CD4-positive, alpha-beta T cell treated with Interleukin-1 beta for 1 hour (primary cell): ENCODE measurements at regions not wholly inside any gene's neighbourhood (a gene's known extent, or its start where the extent isn't known, plus 50 kb on each side); places are given as distances from the start of the nearest gene placed in this dataset.
A peak's percentile ranks its signal among the peaks of the same experiment; 100 is the strongest.
"Not testable (repeated sequence)": the region's sequence is repeated elsewhere in the genome, so short reads cannot be mapped to it uniquely, and the experiment has no call there.

Experiments
- DNase-seq, 2 donors: peaks; one replicate each; pipeline ENCODE4 v3.0.0-alpha.2; 2020 to 2022

GRCh38 chr17:33712120-33712519 is 419.0 kb upstream of the ASIC2 start:
- no peak for DNase-seq

DNA sequence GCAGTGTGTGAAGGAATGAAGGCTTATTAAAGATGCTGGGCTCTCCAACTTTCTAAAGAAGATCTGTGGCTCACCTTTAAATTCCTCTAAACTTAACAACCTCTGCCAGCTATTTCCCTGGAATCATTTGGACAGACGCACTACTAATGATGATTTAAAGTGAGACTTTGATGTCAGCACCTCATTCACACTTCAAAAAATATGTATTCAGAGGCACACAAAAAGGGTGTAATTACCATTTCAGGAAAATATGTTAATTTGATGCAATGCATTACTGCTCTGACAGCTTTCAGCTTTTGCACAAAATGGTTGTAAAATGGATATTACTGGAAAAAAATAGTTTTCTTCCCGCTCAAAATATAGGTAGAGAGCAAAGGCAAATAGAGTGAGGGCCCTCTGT is 423.9 kb upstream of the ASIC2 start:
- no peak for DNase-seq

DNA sequence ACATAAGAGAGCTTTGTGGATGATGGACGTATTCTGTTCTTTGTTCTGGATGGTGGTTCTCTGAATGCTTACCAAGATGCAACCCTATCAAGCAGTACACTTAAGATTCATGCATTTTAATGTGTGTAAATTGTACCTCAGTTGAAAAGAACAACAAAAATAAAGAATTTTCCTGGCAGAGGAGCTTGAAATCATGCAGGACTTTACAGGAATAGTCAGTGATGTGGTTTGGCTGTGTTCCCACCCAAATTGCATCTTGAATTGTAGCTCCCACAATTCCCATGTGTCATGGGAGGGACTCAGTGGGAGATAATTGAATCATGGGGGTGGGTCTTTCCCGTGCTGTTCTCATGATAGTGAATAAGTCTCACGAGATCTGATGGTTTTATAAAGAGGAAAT is 430.6 kb upstream of the ASIC2 start:
- DNase-seq: not testable (repeated sequence)

GRCh38 chr17:33725675-33726271 is 432.7 kb upstream of the ASIC2 start:
- peak in 1 of 2 donors; percentile 7 for DNase-seq

DNA sequence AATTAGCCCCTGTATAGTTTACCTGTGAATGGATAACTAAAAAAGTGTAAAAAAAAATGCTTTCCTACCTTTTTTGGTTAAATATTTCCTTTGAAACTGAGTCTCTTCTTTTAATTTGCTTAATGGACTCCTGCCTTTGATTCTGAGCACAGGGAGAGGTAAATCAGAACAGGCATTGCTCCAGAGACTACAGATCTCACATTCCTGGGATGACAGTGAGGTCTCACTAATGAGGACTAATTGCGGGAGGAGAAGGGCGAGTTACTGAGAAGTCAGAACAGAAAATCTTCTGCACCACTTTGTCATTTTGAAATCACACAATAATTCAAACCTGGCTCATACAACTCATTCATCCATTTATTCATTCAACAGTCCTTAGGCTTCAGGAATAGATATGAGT is 437.0 kb upstream of the ASIC2 start:
- DNase-seq: no peak

- no peak for DNase-seq
These were observed 439.0 kb upstream of the ASIC2 start for GRCh38 chr17:33732116-33732515.

DNA sequence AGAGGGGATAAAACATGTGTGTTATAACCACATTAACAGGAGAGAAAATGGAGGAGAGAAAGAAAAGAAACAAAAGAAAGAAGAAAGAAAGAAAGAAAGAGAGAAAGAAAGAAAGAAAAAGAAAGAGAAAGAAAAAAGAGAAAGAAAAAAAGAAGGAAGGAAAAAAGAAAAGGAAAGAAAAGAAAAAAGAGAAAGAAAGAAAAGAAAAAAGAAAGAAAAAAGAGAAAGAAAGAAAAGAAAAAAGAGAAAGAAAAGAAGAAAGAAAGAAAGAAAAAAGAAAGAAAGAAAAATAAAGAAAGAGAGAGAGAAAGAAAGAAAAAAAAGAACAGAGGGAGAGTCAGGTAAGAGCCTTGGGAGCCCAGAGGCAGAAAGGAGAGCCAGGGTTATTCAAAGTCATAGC is 446.6 kb upstream of the ASIC2 start:
- DNase-seq: no peak

GRCh38 chr17:33745047-33745760 is 452.1 kb upstream of the ASIC2 start:
- no peak for DNase-seq

GRCh38 chr17:33749171-33749570 is 456.1 kb upstream of the ASIC2 start:
- no peak for DNase-seq

GRCh38 chr17:33750943-33751701 is 458.0 kb upstream of the ASIC2 start:
- peak; percentile 28 to 52 for DNase-seq

DNA sequence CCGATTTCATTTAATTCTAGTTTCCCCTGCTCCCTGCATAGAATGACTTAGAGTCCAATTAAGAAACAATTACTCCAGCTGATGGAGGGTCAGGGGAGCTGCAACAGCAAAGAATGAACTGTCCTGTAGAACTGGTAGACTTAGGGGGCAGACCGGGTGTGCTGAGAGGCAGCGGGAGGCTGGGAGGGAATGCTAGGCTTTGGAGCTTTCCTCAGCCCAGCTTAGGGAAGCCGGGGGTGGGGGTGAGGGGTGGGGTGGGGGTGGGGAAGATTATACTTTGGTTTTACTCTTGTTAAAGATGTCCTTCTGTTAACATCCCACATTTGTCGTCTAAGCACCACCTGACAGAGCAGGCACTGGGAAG is 458.6 kb upstream of the ASIC2 start:
- DNase-seq: no peak

GRCh38 chr17:33753452-33753851 is 460.4 kb upstream of the ASIC2 start:
- DNase-seq: no peak

- no peak for DNase-seq
These were observed 462.9 kb upstream of the ASIC2 start for GRCh38 chr17:33756021-33756420.

- no peak for DNase-seq
These were observed 472.8 kb upstream of the ASIC2 start for GRCh38 chr17:33765871-33766270.

- DNase-seq: no peak
These were observed 473.6 kb upstream of the ASIC2 start for GRCh38 chr17:33766721-33767120.

DNA sequence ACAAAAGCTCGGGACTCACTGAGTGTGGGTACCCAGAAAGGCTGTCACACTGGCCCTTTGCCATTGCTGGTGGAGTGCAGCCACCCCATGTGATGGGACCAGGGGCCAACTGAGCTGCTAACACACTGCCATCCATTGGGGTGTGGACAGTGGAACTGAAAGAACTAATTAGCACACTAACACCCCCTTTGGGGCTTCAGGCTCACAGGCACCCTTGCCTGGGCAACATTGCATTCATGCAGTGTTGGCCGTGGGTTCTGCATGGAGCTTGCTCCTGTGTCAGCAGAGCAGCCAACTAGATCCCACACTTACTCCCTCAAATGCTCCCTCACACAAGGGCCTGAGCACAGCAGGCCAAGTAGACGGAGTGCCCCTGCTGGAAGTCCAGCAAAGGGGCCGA is 476.0 kb upstream of the ASIC2 start:
- no peak for DNase-seq

DNA sequence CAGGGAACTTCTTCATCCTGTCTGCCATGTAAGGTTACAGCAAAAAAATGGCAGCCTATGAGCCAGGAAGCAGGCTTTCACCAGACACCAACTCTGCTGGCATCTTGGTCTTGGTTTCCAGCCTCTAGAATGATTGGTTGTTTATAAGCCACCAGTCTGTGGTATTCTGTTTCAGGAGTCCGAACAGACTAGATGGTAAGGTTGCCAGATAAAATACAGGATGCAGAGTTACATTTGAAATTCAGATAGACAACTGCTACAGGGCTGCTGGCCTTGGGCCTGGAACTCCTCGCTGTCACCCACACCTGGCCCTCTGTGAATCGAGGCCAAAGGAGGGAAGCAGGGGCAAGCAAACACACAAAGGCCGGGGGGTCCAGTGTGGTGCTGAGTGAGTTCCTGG is 478.8 kb upstream of the CCL2 start:
- DNase-seq: no peak

DNA sequence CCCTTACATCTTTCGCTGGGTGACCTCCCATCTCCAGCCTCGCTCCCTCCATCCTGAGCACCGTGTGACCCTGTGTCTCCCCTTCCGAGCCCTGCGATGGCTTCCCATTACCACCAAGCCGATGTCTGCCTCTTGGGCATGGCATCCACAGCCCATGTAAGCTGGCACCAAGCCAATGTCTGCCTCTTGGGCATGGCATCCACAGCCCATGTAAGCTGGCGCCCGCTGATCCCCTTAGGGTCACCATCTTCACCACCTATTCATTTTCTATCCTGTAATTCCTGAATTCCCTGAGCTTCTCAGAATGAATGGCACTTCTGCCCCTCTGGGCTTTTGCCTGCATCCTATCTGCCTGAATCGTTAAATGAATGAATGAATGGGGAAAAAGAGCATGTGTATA is 478.2 kb upstream of the CCL2 start:
- DNase-seq: no peak

DNA sequence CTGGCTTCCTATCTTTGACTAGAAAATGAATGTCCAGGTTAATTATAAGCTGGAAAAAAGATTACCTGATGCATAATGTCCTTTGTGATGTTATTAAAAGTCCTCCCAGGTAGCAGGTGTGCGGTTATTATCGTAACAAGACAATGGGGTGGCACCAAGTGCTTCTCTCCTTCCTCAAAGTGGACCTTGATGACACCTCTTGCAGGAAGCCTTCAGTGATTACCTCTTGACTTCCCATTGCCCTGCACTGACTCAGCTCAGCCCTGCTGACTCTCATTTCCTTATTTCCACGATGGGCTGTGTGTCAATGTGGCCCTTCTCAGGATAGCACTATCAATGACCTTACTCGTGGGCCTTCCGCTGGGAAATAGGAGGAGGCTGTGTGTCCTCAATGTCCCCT is 477.4 kb upstream of the CCL2 start:
- no peak for DNase-seq

GRCh38 chr17:33778505-33779233 is 476.4 kb upstream of the CCL2 start:
- no peak for DNase-seq

DNA sequence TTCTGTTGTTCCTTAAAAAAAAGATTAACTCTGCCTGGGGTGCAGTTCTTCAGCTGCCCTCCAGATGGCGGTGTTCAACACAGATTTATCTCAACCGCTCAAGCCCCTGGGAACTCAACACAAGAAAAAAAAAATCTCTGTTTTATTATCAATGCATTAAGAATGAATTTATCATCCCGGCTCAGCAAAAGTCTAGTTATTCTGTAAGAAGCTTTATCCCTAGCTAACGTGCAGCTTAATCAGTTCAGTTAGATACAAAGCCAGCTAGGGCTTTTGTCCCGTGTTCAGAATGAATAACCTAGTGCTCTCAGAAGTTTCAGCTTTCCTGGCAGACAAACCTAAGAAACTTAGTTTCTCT is 475.9 kb upstream of the CCL2 start:
- DNase-seq: peak; percentile 15 to 36

DNA sequence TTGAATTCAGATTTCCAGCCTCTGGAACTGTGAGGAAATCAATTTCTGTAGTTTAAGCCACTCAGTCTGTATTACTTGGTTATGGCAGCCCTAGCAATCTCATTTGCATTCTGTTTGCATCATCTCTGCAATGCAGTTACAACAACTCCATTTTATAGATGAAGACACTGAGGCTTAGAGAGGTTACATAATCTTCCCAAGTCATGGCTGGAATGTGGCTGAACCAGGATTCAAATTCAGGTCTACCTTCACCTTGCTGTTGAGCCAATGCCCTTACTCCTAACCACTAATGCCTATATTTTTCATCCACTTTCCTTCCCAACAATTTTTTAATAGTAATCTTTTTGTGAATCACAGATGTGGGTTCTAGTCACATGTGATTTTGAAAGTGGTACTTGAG is 469.8 kb upstream of the CCL2 start:
- no peak for DNase-seq

DNA sequence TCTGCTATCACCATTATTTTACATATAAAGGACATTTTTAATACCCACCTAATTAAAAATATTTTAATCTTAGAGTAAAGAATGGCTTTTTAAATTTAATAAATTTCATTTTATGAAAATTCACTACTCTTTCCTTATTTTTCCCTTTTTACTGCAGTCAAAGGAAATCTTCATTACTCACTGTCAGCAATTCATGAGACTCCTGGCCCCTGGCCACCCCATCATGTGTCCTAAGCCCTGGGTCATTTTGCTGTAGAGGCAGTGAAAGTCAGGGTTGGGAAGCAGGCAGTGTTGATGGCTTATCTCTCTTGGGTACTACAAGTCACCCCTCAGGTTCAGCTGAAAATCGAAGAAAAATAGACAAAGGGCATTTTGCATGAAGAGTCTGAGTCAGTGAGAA is 468.6 kb upstream of the CCL2 start:
- DNase-seq: no peak

- DNase-seq: no peak
These were observed 465.4 kb upstream of the CCL2 start for GRCh38 chr17:33789658-33790057.
